Uterus (tissue), 2 donors: ENCODE measurements at regions not wholly inside any gene's neighbourhood (a gene's known extent, or its start where the extent isn't known, plus 50 kb on each side); places are given as distances from the start of the nearest gene placed in this dataset.

Source experiments
- CTCF ChIP-seq, 4 experiments: fragments of 200-600 bp in 2 of 4; fragments of 450-650 bp in 2 of 4; sonication (generic) in 2 of 4; IDR thresholded peaks; one replicate each; pipeline ENCODE4 v1.5.1; 2016 to 2019; ENCODE audit warnings: antibody characterized with exemption in 4 of 4, mild to moderate bottlenecking in 2 of 4, moderate library complexity in 1 of 4
- POLR2A ChIP-seq, 2 donors: fragments of 450-650 bp; IDR thresholded peaks; one replicate each; pipeline ENCODE4 v1.6.1; 2016; ENCODE audit warnings: antibody characterized with exemption in 2 of 2, mild to moderate bottlenecking in 1 of 2, moderate library complexity in 1 of 2

- TF ChIP-seq CTCF (IDR thresholded peaks at IDR 0.05) (no peak), POLR2A (IDR thresholded peaks at IDR 0.05) (no peak)
These were observed 173.7 kb upstream of the DOK6 start for GRCh38 chr18:69226971-69227370.
